Peyer's patch (tissue), 4 donors: ENCODE measurements at regions not wholly inside any gene's neighbourhood (a gene's known extent, or its start where the extent isn't known, plus 50 kb on each side); places are given as distances from the start of the nearest gene placed in this dataset.

ENCODE experiments used
- POLR2A ChIP-seq, 2 donors: fragments of 450-650 bp; IDR thresholded peaks; one replicate each; pipeline ENCODE4 v1.5.1; 2017; ENCODE audit warnings: antibody characterized with exemption in 2 of 2, mild to moderate bottlenecking in 2 of 2, moderate library complexity in 2 of 2
- TF ChIP-seq, protein P1 (sequence below), 6 experiments: fragments of 450-650 bp in 4 of 6; fragments of 200-600 bp in 2 of 6; sonication (generic) in 1 of 6; IDR thresholded peaks; one replicate each; pipeline ENCODE4 v1.5.1; 2017 to 2019; ENCODE audit warnings: antibody characterized with exemption in 6 of 6, mild to moderate bottlenecking in 3 of 6, moderate library complexity in 1 of 6

DNA sequence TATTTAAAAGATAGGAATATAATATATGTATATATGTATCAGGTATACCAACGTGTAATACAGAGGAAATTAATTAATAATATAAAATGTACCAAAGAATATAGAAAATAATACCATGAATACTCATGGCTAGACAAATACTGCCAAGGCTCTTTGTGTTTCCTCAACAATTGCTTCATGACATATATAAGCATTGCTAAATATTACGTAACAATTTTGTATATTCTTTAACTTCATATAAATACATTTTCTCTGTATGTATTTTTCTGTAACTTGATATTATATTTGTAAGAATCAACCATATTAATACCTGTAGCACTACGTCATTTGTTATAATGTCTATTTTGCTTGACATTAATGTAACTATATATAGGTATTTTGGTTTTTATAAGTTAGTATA lies 104.0 kb downstream of the CEP44 start:
- TF ChIP-seq POLR2A (IDR thresholded peaks at IDR 0.05) = no peak
- TF ChIP-seq, protein P1, sequence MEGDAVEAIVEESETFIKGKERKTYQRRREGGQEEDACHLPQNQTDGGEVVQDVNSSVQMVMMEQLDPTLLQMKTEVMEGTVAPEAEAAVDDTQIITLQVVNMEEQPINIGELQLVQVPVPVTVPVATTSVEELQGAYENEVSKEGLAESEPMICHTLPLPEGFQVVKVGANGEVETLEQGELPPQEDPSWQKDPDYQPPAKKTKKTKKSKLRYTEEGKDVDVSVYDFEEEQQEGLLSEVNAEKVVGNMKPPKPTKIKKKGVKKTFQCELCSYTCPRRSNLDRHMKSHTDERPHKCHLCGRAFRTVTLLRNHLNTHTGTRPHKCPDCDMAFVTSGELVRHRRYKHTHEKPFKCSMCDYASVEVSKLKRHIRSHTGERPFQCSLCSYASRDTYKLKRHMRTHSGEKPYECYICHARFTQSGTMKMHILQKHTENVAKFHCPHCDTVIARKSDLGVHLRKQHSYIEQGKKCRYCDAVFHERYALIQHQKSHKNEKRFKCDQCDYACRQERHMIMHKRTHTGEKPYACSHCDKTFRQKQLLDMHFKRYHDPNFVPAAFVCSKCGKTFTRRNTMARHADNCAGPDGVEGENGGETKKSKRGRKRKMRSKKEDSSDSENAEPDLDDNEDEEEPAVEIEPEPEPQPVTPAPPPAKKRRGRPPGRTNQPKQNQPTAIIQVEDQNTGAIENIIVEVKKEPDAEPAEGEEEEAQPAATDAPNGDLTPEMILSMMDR (IDR thresholded peaks at IDR 0.05) = no peak
